HG02571 (cell line): ENCODE measurements at regions not wholly inside any gene's neighbourhood (a gene's known extent, or its start where the extent isn't known, plus 50 kb on each side); places are given as distances from the start of the nearest gene placed in this dataset.

Experiments used
- ATAC-seq: cut with Tn5 transposase; IDR thresholded peaks from one replicate; pipeline ENCODE4 v1.9.1; 2021; ENCODE audit warnings: mild to moderate bottlenecking, moderate library complexity; ENCODE audit not compliant: unreplicated experiment

- no peak for ATAC-seq
Measured at GRCh38 chr1:25105836-25106235, 126.5 kb downstream of the SYF2 start.

GRCh38 chr1:25104932-25105561, 127.3 kb downstream of the SYF2 start:
- ATAC-seq = no peak

- ATAC-seq = no peak
Measured at GRCh38 chr1:25103164-25103795, 129.0 kb downstream of the SYF2 start.

GRCh38 chr1:25100151-25100833, 132.0 kb downstream of the SYF2 start:
- ATAC-seq = no peak

GRCh38 chr1:25099343-25099951, 132.9 kb downstream of the SYF2 start:
- ATAC-seq = no peak

DNA sequence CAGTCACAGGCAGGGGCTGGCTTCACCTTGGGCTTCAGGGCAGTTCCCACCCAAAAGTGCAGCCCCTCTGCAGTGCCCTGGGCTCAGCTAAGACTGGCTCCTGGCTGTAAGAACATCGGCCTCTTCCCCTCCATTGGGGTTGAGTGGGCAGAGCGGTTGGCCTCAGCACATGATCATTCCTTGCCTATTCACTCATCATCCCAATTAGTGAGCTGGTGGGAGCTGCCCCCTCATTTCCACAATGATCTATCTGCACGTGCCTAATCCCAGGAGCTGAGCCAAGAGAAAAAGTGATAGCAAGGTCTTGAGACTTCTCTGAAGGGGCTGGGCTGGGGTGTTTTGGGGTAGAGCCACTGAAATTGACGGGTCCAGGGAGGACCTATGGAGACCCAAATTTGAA, 133.6 kb downstream of the SYF2 start:
- no peak for ATAC-seq

GRCh38 chr1:25096307-25097150, 135.8 kb downstream of the SYF2 start:
- no peak for ATAC-seq

GRCh38 chr1:25095635-25096200, 136.6 kb downstream of the SYF2 start:
- ATAC-seq = no peak

DNA sequence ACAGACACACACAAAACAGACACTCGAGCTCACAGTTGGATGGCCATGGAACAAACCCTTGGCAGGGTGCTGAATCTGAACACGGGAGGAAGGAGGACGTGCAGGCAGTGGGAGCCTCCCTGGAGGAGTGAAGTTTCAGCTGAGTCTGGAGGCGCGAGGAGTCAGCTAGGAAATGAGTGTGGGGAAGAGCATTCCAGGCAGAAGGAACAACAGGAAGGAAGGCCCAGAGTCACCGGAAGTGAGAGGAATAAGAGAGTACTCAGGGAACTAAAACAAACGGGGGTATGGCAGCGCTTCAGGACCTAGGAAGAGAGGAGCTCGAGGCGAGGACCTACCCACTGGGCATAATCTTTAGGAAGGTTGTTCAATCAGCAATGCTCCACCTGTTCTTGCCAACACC, 137.3 kb downstream of the SYF2 start:
- no peak for ATAC-seq

DNA sequence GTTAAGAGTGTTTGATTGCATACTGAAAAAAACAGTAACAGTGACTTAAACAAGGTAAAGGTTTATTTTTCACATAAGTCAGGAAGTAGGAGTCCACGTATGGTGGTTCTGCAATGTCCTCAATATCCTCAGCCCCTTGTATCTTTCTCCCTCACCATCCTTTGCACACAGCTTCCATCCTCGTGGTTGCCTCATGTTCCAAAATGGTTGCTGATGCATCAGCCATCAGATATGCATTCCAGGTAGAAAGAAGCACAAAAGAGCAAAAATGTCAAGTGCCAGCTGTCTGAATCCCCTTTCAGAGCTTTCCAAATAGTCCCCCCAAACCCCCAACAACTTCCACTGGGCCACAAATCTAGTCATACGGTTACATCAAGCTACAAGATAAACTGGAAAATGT, 138.1 kb downstream of the SYF2 start:
- no peak for ATAC-seq

DNA sequence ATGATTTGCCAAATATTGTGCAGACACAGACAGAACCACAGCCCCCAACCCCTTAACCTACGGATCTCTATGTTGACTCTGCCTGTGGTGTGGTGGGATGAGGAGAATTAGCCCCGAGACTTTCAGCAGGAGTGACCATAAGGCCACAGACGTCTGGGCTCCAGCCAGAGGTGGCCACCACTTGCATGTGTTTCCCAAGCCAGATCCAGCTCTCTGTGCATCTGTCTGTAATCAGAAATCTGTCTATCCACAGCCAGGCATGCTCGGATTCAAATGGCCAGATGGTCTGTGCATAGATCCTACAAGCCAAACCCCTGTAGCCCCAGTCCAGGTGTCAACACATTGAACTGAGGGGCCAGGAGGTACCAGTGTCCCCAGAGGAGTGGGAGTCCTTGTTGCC, 140.6 kb downstream of the SYF2 start:
- no peak for ATAC-seq

DNA sequence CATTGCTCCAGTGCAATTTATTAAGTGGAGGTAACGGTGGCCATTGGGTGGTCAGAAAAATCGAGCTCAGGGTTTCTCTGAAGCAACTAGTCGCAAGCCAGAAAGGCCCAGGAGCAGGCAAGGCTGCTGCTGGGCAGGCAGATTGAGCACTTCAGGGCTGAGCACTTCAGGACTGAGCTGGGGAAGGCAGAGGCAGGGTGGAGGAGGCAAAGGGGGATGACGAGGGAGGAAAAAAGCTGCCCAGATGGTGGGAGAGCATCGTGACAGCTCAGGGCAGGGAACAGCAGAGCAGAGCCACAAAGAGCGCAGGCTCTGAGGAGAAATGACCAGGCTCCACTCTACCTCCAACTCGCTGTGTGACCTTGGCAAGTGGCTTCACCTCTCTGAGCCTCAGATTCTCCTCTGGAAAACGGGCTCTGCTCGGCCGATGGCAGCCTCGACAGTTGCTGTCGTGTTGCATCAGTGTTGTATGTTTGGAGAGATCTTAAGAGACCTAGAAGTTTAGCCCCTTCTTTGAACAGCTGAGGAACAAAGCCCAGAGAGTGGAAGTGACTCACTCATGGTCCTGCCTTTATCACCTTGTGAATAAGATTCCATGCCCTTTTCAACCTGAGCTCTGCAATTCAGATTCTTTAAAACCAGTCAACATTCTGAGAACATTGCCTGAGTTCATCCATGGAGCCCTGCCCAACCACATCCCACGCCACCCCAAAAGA, 141.4 kb downstream of the SYF2 start:
- no peak for ATAC-seq

- no peak for ATAC-seq
Measured at GRCh38 chr1:25089772-25090171, 142.5 kb downstream of the SYF2 start.

- ATAC-seq = no peak
Measured at GRCh38 chr1:25088946-25089345, 143.4 kb downstream of the SYF2 start.

DNA sequence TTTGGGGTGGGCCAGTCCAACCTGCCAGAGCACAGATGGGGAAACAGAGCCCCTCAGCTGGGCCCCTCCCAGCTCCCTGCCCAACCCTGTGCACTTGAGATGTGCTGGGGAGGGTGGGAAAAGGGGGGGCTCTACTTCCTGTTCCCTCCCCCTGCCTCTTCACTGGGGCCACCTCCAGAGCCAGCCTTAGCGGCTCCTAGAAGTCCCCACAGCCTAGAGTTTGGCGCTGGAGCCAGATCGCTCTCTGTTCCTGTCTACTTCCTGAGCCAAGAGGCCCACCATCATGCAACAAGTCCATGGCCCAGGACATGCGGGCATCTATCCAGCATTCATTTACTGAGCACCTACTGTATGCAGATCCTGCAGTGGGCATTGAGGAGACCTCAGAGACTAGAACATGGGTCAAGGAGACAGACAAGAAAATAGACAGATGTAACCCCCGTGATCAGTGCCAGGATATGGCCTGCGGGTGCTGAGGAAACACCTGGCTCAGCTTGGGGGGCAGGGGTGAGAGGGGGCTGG, 144.1 kb downstream of the SYF2 start:
- ATAC-seq = no peak

DNA sequence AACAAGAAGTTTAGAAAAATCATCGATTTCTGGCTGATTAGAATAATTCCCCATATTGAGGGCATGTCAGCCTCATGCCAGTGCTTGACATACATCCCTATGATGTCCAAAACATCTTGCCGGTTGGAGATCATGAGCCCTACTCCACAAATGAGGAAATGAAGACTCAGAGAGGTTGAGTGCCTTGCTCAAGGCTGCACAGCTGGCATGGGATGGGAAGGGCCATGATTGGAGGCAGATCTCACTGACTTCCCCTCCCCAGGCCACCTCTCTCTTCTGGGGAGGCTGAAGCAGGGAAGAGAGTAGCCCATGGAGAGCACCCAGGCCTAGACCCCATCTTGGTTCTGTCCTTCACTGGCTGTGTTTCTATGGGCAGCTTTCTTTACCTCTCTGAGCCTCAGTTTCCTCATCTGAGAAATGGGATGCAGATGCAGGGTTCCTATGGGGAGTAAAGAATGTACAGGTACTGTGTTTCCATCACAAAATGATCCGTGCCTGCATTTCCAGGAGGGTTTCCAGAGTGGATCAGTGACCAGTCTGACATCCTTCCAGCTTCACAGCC, 145.7 kb downstream of the SYF2 start:
- no peak for ATAC-seq

- ATAC-seq = no peak
Measured at GRCh38 chr1:25084407-25084806, 147.9 kb downstream of the SYF2 start.

- no peak for ATAC-seq
Measured at GRCh38 chr1:25083481-25084345, 148.6 kb downstream of the SYF2 start.

- no peak for ATAC-seq
Measured at GRCh38 chr1:25082995-25083394, 149.3 kb downstream of the SYF2 start.
